HEK293 (cell line): ENCODE measurements at regions not wholly inside any gene's neighbourhood (a gene's known extent, or its start where the extent isn't known, plus 50 kb on each side); places are given as distances from the start of the nearest gene placed in this dataset.

Experiments
- CTCF ChIA-PET: fragments of 350-600 bp; formaldehyde crosslinking; extraction: SDS; loops from one replicate; lab custom pipeline; 2021; ENCODE audit warnings: antibody characterized with exemption; lab: Yijun Ruan, JAX
- POLR2A ChIA-PET: fragments of 300-600 bp; formaldehyde crosslinking; extraction: SDS; loops from one replicate; lab custom pipeline; 2020; ENCODE audit warnings: antibody characterized with exemption, inconsistent platforms; lab: Yijun Ruan, JAX
- H3K27ac ChIP-seq: fragments of 200-500 bp; sonication (Bioruptor generic); 2 replicates; pipeline ENCODE4 v1.5.1; 2014; ENCODE audit warnings: low read depth, low read length, control low read depth, inconsistent platforms; ENCODE audit errors: extremely low read depth
- H3K36me3 ChIP-seq, 2 experiments: fragments of 200-500 bp in 1 of 2; sonication (Bioruptor generic) in 1 of 2; 1 replicate in 1 of 2; 2 replicates in 1 of 2; pipeline ENCODE4 v1.5.1; 2014 to 2017; ENCODE audit warnings: inconsistent platforms in 2 of 2, low read length in 2 of 2; ENCODE audit not compliant: control insufficient read depth in 2 of 2, insufficient read depth in 1 of 2
- H3K4me1 ChIP-seq: fragments of 200-500 bp; sonication (Bioruptor generic); 2 replicates; pipeline ENCODE4 v1.5.1; 2014; ENCODE audit warnings: mild to moderate bottlenecking, low read length, inconsistent platforms; ENCODE audit not compliant: control insufficient read depth, insufficient read depth
- H3K4me3 ChIP-seq: 2 replicates; pipeline ENCODE4 v1.5.1; 2011; ENCODE audit warnings: low read depth, mild to moderate bottlenecking, control low read depth, low read length, moderate library complexity
- H3K9me3 ChIP-seq: fragments of 200-500 bp; sonication (Bioruptor generic); 2 replicates; pipeline ENCODE4 v1.5.1; 2014; ENCODE audit warnings: low read depth, low read length, inconsistent platforms; ENCODE audit not compliant: control insufficient read depth, insufficient read depth
- PATZ1 ChIP-seq: fragments of 450-650 bp; formaldehyde crosslinking; IDR thresholded peaks from 2 replicates; pipeline ENCODE4 v1.5.1; 2016; ENCODE audit warnings: missing biosample characterization, missing genetic modification characterization
- TCF7L2 ChIP-seq: IDR thresholded peaks from 2 replicates; pipeline ENCODE4 v1.6.1; 2011; ENCODE audit warnings: low read depth, mild to moderate bottlenecking, inconsistent platforms, low read length, moderate library complexity, borderline replicate concordance
- ZBTB48 ChIP-seq: fragments of 450-650 bp; formaldehyde crosslinking; IDR thresholded peaks from 2 replicates; pipeline ENCODE4 v1.5.1; 2016; ENCODE audit warnings: missing biosample characterization, missing genetic modification characterization
- ZNF114 ChIP-seq: fragments of 450-650 bp; formaldehyde crosslinking; IDR thresholded peaks from 2 replicates; pipeline ENCODE4 v1.5.0; 2017; ENCODE audit warnings: missing biosample characterization, missing genetic modification characterization
- ZNF280D ChIP-seq: fragments of 450-650 bp; formaldehyde crosslinking; IDR thresholded peaks from 2 replicates; pipeline ENCODE4 v1.5.1; 2016; ENCODE audit warnings: missing biosample characterization, missing genetic modification characterization
- ZNF391 ChIP-seq: fragments of 450-650 bp; formaldehyde crosslinking; IDR thresholded peaks from 2 replicates; pipeline ENCODE4 v1.5.1; 2016; ENCODE audit warnings: low read depth, missing biosample characterization, missing genetic modification characterization, borderline replicate concordance
- ZNF404 ChIP-seq: fragments of 450-650 bp; formaldehyde crosslinking; IDR thresholded peaks from 2 replicates; pipeline ENCODE4 v1.5.1; 2017; ENCODE audit warnings: missing biosample characterization, missing genetic modification characterization
- ZNF521 ChIP-seq: fragments of 450-650 bp; formaldehyde crosslinking; IDR thresholded peaks from 2 replicates; pipeline ENCODE4 v1.5.1; 2017; ENCODE audit warnings: missing biosample characterization, mild to moderate bottlenecking, missing genetic modification characterization
- ZNF558 ChIP-seq: fragments of 450-650 bp; formaldehyde crosslinking; IDR thresholded peaks from 2 replicates; pipeline ENCODE4 v1.5.1; 2016; ENCODE audit warnings: missing biosample characterization, missing genetic modification characterization
- ZNF623 ChIP-seq: fragments of 450-650 bp; formaldehyde crosslinking; IDR thresholded peaks from 2 replicates; pipeline ENCODE4 v1.5.1; 2016; ENCODE audit warnings: missing biosample characterization, missing genetic modification characterization
- ZNF830 ChIP-seq: fragments of 450-650 bp; IDR thresholded peaks from 2 replicates; pipeline ENCODE4 v1.5.0; 2018; ENCODE audit warnings: missing biosample characterization, missing genetic modification characterization, low read depth, mild to moderate bottlenecking, moderate library complexity
- ZNF837 ChIP-seq: fragments of 450-650 bp; formaldehyde crosslinking; IDR thresholded peaks from 2 replicates; pipeline ENCODE4 v1.5.1; 2016; ENCODE audit warnings: missing biosample characterization, missing genetic modification characterization
- ZXDB ChIP-seq: fragments of 450-650 bp; formaldehyde crosslinking; IDR thresholded peaks from 2 replicates; pipeline ENCODE4 v1.5.1; 2016; ENCODE audit warnings: missing biosample characterization, missing genetic modification characterization
- TF ChIP-seq, protein P1 (sequence below): fragments of 450-650 bp; formaldehyde crosslinking; IDR thresholded peaks from 2 replicates; pipeline ENCODE4; 2016; ENCODE audit warnings: missing biosample characterization, missing genetic modification characterization
- TF ChIP-seq, protein P2 (sequence below): fragments of 450-650 bp; formaldehyde crosslinking; optimal IDR thresholded peaks from 2 replicates; pipeline ENCODE3; 2016; ENCODE audit warnings: missing biosample characterization, mild to moderate bottlenecking, missing genetic modification characterization

GRCh38 chr6:40286721-40287120, 300.4 kb downstream of the LRFN2 start:
- no peak for TF ChIP-seq ZNF521
- no peak for TF ChIP-seq ZNF114 (tag by site-specific recombination)
- TF ChIP-seq ZNF830 (tag by site-specific recombination): no peak
- no peak for TF ChIP-seq PATZ1
- no peak for TF ChIP-seq ZBTB48 (tag by site-specific recombination)
- TF ChIP-seq ZNF280D: no peak
- TF ChIP-seq, protein P1, sequence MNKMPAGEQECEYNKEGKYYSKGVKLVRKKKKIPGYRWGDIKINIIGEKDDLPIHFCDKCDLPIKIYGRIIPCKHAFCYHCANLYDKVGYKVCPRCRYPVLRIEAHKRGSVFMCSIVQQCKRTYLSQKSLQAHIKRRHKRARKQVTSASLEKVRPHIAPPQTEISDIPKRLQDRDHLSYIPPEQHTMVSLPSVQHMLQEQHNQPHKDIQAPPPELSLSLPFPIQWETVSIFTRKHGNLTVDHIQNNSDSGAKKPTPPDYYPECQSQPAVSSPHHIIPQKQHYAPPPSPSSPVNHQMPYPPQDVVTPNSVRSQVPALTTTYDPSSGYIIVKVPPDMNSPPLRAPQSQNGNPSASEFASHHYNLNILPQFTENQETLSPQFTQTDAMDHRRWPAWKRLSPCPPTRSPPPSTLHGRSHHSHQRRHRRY (tag by site-specific recombination): no peak
- TF ChIP-seq, protein P2, sequence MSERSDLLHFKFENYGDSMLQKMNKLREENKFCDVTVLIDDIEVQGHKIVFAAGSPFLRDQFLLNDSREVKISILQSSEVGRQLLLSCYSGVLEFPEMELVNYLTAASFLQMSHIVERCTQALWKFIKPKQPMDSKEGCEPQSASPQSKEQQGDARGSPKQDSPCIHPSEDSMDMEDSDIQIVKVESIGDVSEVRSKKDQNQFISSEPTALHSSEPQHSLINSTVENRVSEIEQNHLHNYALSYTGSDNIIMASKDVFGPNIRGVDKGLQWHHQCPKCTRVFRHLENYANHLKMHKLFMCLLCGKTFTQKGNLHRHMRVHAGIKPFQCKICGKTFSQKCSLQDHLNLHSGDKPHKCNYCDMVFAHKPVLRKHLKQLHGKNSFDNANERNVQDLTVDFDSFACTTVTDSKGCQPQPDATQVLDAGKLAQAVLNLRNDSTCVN (tag by site-specific recombination): no peak
- TF ChIP-seq ZNF404 (tag by site-specific recombination): no peak
- TF ChIP-seq, all 188 proteins: peak for 0
- Histone ChIP-seq H3K27ac (no peak overlapping the region), H3K4me3 (no peak overlapping the region), H3K4me1 (no peaks in the 10 kb centered on the region), H3K9me3 (no peaks in the 10 kb centered on the region), H3K36me3 (no peaks in the 10 kb centered on the region)
- ChIA-PET POLR2A (no interaction called here), CTCF (interaction anchor here (0.6 kb wide), 1 partner anchor 793 kb away, joined by 3 read pairs; no protein-coding TSS in a partner anchor)

DNA sequence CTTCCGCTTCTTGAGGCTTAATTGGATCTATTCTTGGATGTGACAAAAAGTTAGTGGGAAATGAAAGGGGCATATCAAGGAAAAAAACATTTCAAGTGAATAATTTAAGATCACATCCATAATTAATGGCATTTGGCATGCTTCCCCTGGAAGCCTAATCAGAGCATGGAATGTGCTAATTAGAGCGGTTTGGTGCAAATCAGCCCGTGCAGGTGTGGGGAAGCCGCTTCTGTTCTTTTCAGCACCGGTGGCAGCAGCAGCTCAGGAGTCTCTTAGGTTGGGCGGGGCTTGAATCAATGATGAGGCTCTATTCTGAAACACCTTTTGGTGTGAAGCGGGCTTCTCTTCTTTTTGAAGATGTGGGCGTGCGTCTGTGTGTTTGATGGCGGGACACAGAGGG, 301.2 kb downstream of the LRFN2 start:
- TF ChIP-seq, protein P2 (tag by site-specific recombination): no peak
- H3K4me3 ChIP-seq: no peak overlapping the region
- ChIA-PET CTCF (interaction anchor here (0.6 to 0.7 kb wide), 2 partner anchors 301 to 792 kb away, joined by 3 read pairs; partner anchors contain the start of gene LRFN2), POLR2A (no interaction called here)
- H3K36me3 ChIP-seq: no peaks in the 10 kb centered on the region
- H3K9me3 ChIP-seq: no peaks in the 10 kb centered on the region
- no peak overlapping the region for H3K27ac ChIP-seq
- H3K4me1 ChIP-seq: no peaks in the 10 kb centered on the region

DNA sequence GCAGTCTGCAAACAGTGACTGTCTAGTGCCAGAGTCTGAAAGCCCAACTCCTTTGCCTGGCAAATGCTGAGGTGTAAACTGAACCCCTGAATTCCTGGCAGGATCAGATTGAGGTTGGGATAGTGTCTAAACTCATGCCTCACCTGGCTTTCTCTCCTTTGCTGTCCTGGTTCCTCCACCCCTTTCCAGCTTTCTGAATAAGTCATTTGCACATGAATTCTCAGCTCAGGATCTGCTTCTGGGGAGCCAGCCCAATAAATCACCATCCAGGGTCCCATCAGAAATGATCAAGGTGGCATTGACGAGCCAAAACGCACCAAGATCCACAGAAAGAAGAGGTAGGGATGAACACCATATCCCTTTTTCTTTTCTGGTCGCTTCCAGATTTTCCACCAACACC, 301.6 kb downstream of the LRFN2 start:
- H3K4me3 ChIP-seq: no peak overlapping the region

More for the DNA sequence above, 301.6 kb downstream of the LRFN2 start:
- Histone ChIP-seq H3K27ac (no peak overlapping the region), H3K9me3 (no peaks in the 10 kb centered on the region), H3K36me3 (no peaks in the 10 kb centered on the region), H3K4me1 (no peaks in the 10 kb centered on the region)
- TF ChIP-seq ZNF837 (no peak), TCF7L2 (no peak), ZNF623 (no peak), ZNF391 (tag by site-specific recombination) (no peak), ZXDB (tag by site-specific recombination) (no peak), ZNF558 (no peak)
- ChIA-PET CTCF (interaction anchor here (0.7 kb wide), 1 partner anchor 301 kb away, joined by 3 read pairs; the partner anchor contains the start of gene LRFN2), POLR2A (no interaction called here)
